Aorta (tissue), 5 donors: ENCODE measurements at regions not wholly inside any gene's neighbourhood (a gene's known extent, or its start where the extent isn't known, plus 50 kb on each side); places are given as distances from the start of the nearest gene placed in this dataset.

Experiments used
- ATAC-seq: fragments of 200-7000 bp; cut with Tn5 transposase; one replicate; pipeline ENCODE4 v1.9.1; 2022; ENCODE audit warnings: moderate library complexity; ENCODE audit not compliant: low FRiP score
- DNase-seq, 2 donors: peaks; one replicate each; pipeline ENCODE4 v3.0.0-alpha.2; 2020
- H3K27ac ChIP-seq, 2 donors: one replicate each; pipeline ENCODE4 v1.5.1; 2013; ENCODE audit warnings: low read length in 2 of 2, mild to moderate bottlenecking in 2 of 2, moderate library complexity in 2 of 2, control low read depth in 1 of 2, inconsistent platforms in 1 of 2, low read depth in 1 of 2
- H3K27me3 ChIP-seq, 2 donors: one replicate each; pipeline ENCODE4 v1.6.1; 2013; ENCODE audit warnings: control low read depth in 1 of 2, low read length in 1 of 2, mild to moderate bottlenecking in 1 of 2, moderate library complexity in 1 of 2; ENCODE audit not compliant: insufficient read depth in 2 of 2, control insufficient read depth in 1 of 2
- H3K36me3 ChIP-seq, 2 donors: one replicate each; pipeline ENCODE4 v1.6.1; 2013; ENCODE audit warnings: control low read depth in 1 of 2, low read length in 1 of 2, mild to moderate bottlenecking in 1 of 2; ENCODE audit not compliant: insufficient read depth in 2 of 2, control insufficient read depth in 1 of 2
- H3K4me1 ChIP-seq, 2 donors: one replicate each; pipeline ENCODE4 v1.6.1; 2013; ENCODE audit warnings: low read length in 2 of 2, control low read depth in 1 of 2, mild to moderate bottlenecking in 1 of 2, moderate library complexity in 1 of 2; ENCODE audit not compliant: insufficient read depth in 2 of 2, control insufficient read depth in 1 of 2
- H3K4me3 ChIP-seq, 2 donors: one replicate each; pipeline ENCODE4 v1.5.1; 2013; ENCODE audit warnings: low read length in 2 of 2, control low read depth in 1 of 2, mild to moderate bottlenecking in 1 of 2
- H3K9me3 ChIP-seq: one replicate; pipeline ENCODE4 v1.6.1; 2013; ENCODE audit warnings: mild to moderate bottlenecking, low read length; ENCODE audit not compliant: control insufficient read depth
- WGBS, 2 donors: extraction: QIAGEN DNeasy Blood & Tissue Kit; methylation state at CpG; one replicate each; pipeline ENCODE4 v1.1.7; 2013; 5-methylcytosine and 5-hydroxymethylcytosine counted together
- intact Hi-C, 2 donors: fragments of 100-400 bp; cut with DNase I; formaldehyde crosslinking; loops; one replicate each; pipeline versions ENCODE4 v1.14.2 to v1.15.0; 2022
- donor health status: healthy with polysubstance abuse.
- donor health status: Bipolar disorder and iron deficiency.
- donor health status: DM: no; HTN: no; CAD: no.
- donor health status: DM: no; HTN: no; CAD: no.
- donor health status: DM: yes; HTN: yes; CAD: no.

DNA sequence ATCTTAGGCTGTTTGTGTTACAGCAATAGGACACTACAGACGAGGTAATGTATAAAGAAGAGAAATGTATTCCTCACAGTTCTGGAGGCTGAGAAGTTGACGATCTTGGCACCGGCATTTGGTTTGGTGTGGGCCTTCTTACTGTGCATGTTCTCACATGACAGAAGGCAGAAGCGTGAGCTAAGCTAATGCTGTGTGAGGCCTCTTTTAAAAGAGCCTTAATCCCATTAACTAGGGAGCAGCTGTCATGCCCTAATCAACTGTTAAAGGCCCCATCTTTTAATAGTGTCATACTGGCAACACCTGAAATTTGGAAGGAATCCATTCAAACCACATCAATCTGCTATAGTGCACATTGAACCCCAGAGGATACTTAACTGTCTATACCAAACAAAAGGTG lies 992.9 kb downstream of the GALC start:
- 84 to 89% methylated on average over 4 of the region's 4 CpGs for WGBS, 2 donors
- no peak for DNase-seq
- no peak overlapping the region for H3K4me3 ChIP-seq

DNA sequence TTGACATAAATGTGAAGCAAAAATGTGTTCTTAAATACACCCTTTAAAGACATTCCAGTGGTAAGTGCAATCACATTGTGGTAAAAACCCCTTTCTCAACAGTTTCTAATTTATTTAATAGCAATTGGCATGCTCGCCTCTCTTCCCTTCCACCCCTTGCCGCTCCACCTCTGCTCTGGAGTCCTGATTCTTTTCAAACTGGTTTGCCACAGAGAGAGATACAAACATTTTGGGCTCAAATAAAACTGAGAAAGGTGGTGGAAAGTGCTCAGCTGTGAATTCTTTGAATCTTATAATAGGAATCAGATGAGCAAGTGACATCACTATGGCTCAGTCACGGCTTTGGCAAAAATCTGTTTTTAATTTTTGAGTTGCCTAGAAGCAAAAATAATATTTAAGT lies 993.9 kb downstream of the GALC start:
- no peak for DNase-seq
- no peaks in the 10 kb centered on the region for H3K36me3 ChIP-seq

More for the DNA sequence above, 992.9 kb downstream of the GALC start:
- H3K9me3 ChIP-seq: no peaks in the 10 kb centered on the region
- H3K36me3 ChIP-seq: no peaks in the 10 kb centered on the region
- no peak overlapping the region for H3K27ac ChIP-seq
- intact Hi-C loops: no loop called here
- no peaks in the 10 kb centered on the region for H3K27me3 ChIP-seq
- ATAC-seq: no peak
- no peaks in the 10 kb centered on the region for H3K4me1 ChIP-seq

DNA sequence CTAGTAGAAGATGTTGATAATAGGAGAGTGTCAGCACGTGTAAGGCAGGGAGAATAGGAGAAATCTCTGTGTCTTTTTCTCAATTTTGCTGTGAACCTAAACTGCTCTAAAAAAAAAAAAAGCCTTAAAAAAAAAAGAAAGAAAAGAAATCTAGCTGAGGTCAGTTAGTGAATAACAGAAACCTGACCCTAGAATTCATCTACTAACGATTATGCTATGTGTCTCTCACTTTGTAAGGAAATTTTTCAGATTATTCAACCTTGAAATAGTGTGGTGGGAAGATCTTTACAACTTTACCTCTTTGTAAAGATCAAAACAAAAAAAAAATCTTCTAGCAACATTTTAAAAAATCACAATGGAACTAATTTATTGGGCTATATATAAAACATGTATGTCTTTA lies 995.7 kb downstream of the GALC start:
- Histone ChIP-seq H3K36me3 (no peaks in the 10 kb centered on the region), H3K9me3 (no peaks in the 10 kb centered on the region), H3K4me3 (no peak overlapping the region), H3K27ac (no peak overlapping the region), H3K4me1 (no peaks in the 10 kb centered on the region), H3K27me3 (no peaks in the 10 kb centered on the region)
- ATAC-seq: no peak
- WGBS, 2 donors: 43 to 49% methylated on average over 2 of the region's 2 CpGs
- DNase-seq: no peak
- intact Hi-C loops: no loop called here

More for the DNA sequence above, 993.9 kb downstream of the GALC start:
- no peak overlapping the region for H3K27ac ChIP-seq
- WGBS, 2 donors: 76% methylated on average over 3 of the region's 3 CpGs
- no peak for ATAC-seq
- no peaks in the 10 kb centered on the region for H3K4me1 ChIP-seq
- intact Hi-C loops: no loop called here
- H3K9me3 ChIP-seq: no peaks in the 10 kb centered on the region
- H3K4me3 ChIP-seq: no peak overlapping the region
- no peaks in the 10 kb centered on the region for H3K27me3 ChIP-seq

DNA sequence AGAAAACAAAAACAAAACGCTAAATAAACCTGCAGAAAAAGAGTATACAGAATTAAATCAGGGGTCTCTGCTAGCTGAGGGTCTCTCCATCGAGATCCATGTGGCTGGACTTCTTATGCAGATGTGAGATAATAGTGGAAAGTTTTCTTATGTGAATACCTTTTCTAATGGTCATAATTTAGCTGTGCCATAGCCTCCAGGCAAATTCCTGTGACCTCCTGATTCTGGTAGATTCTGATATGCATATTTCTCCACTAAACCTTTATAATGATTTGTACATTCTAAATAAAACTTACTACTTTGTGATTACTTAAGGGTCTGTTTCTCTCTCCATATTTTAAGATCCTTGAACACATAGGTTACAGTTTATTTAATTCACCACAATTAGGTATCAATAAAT lies 1002.6 kb downstream of the GALC start:
- DNase-seq (no peak), ATAC-seq (no peak)
- Histone ChIP-seq H3K27ac (no peak overlapping the region), H3K27me3 (no peaks in the 10 kb centered on the region), H3K4me1 (no peaks in the 10 kb centered on the region), H3K36me3 (no peaks in the 10 kb centered on the region), H3K4me3 (no peak overlapping the region), H3K9me3 (no peaks in the 10 kb centered on the region)
- intact Hi-C loops: no loop called here
- 71 to 83% methylated on average over 2 of the region's 2 CpGs for WGBS, 2 donors

DNA sequence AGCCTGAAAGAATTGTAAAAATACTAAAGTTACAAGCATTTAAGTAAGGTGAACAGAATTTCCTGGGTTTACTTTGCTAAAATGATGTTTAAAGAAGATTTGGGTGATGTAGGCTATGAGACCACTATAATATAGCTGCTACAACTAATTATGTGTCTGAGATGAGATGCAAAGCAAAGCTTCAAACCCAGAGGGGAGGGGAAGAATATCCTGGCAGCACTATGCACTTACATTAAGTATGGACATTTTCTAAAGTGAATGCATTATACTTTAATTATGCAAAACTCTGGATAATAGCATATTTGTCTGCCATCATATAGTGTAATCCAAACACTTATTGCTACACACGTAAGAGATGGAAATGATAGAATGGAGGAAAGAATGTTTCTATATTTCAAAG lies 1003.7 kb downstream of the GALC start:
- Histone ChIP-seq H3K4me3 (no peak overlapping the region), H3K27me3 (no peaks in the 10 kb centered on the region), H3K36me3 (no peaks in the 10 kb centered on the region), H3K27ac (no peak overlapping the region), H3K9me3 (no peaks in the 10 kb centered on the region), H3K4me1 (no peaks in the 10 kb centered on the region)
- DNase-seq (no peak), ATAC-seq (no peak)
- intact Hi-C loops: no loop called here
- WGBS, 2 donors: 55 to 59% methylated on average over 1 of the region's 1 CpG

DNA sequence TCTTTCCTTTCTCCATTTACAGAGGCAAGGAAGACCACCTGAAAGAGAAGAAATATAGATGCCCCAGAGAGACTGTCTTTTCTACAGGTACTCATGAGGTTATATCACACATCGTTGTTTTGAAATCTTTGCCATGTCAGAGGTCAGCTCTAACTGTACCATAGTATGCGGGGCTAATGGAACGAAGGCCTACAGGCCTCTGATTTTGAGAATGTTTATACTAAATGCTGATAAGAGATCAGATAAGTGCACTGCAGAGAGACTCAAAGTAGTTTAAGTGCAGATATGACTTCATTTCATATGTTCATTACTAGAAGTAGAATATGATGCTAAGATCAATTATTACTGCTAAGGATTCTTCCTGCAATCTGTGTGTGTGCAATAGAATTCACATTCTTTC lies 1005.0 kb downstream of the GALC start:
- 48 to 53% methylated on average over 3 of the region's 3 CpGs for WGBS, 2 donors
- H3K4me3 ChIP-seq: no peak overlapping the region
- H3K4me1 ChIP-seq: no peaks in the 10 kb centered on the region
- DNase-seq (no peak), ATAC-seq (no peak)
- intact Hi-C loops: no loop called here
- H3K36me3 ChIP-seq: no peaks in the 10 kb centered on the region
- no peaks in the 10 kb centered on the region for H3K27me3 ChIP-seq
- H3K9me3 ChIP-seq: no peaks in the 10 kb centered on the region
- H3K27ac ChIP-seq: no peak overlapping the region

DNA sequence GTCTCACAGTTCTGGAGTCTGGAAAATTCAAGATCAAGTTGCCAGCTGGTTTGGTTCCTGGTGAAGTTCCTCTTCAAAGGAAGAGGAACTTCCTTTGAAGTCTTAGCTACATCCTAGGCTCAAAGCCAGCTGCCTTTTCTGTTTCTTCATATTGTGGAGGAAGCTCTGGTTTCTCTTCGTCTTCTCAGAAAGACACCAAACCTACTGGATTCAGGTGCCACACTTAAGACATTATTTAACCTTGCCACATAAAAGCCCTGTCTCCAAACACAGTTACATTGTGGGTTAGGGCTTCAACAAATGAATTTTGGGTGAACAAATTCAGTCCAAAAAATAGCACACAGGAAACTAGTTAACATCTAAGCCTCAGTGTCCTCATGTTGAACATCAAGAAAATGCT lies 1019.8 kb downstream of the GALC start:
- no peak for DNase-seq
- H3K27ac ChIP-seq: no peak overlapping the region
- peaks cover 1% of the 10 kb centered on the region for H3K9me3 ChIP-seq
- no peak for ATAC-seq
- intact Hi-C loops: no loop called here
- no peaks in the 10 kb centered on the region for H3K27me3 ChIP-seq
- no peaks in the 10 kb centered on the region for H3K36me3 ChIP-seq
- no peak overlapping the region for H3K4me3 ChIP-seq
- 87 to 94% methylated on average over 1 of the region's 1 CpG for WGBS, 2 donors
- no peaks in the 10 kb centered on the region for H3K4me1 ChIP-seq

DNA sequence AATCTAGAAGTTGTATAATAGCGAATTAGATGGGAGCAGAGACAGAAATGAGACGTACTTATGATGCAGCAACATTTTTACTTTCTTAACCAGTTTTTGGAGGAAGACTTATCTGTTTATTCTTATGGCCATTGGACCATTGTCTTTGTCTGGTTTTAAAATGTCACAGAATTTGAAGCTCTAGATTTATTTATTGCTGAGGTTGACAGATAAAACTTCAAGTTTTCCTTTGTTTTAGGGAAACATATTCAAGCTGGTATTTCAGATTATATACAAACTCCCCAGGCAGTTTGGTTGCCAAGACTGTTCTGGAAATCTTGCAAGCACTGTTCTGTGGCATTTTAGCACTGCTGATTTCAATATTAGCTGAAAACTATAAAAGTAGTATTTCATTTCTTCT lies 1021.7 kb downstream of the GALC start:
- intact Hi-C loops: no loop called here
- H3K27ac ChIP-seq: no peak overlapping the region

DNA sequence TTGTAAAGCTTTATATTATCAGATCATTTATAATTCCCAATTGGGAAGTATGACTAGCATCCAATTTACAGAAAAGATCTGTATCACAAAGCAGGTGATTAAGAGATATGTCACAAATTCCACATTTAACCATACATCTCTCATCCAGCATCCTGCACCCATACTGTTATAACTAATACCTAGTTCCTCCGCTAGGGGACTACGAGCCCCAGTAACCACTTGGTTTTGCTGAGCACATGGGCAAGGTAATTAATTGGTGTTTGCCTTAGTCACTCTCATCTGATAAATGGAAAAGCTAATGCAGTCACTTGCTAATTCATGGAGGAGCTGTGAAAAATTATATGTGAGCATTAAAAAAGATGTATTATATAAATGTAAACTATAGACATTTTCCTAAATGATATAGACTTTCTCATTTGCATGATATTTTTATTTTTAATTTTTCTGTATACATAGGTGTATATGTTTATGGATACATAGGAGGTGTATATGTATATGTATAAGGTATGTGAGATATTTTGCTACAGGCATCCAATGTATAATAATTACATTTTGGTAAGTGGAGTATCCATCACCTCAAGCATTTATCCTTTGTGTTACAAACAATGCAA lies 1031.8 kb downstream of the GALC start:
- Histone ChIP-seq H3K27me3 (no peaks in the 10 kb centered on the region), H3K4me1 (no peaks in the 10 kb centered on the region), H3K9me3 (peaks cover 4% of the 10 kb centered on the region), H3K36me3 (no peaks in the 10 kb centered on the region), H3K27ac (no peak overlapping the region), H3K4me3 (no peak overlapping the region)
- 37 to 44% methylated on average over 2 of the region's 2 CpGs for WGBS, 2 donors
- no peak for DNase-seq
- intact Hi-C loops: no loop called here
- no peak for ATAC-seq

More for the DNA sequence above, 1021.7 kb downstream of the GALC start:
- 78 to 85% methylated on average over 2 of the region's 2 CpGs for WGBS, 2 donors
- H3K9me3 ChIP-seq: peaks cover 1% of the 10 kb centered on the region
- DNase-seq: no peak
- no peaks in the 10 kb centered on the region for H3K36me3 ChIP-seq
- H3K4me3 ChIP-seq: no peak overlapping the region
- ATAC-seq: no peak
- H3K4me1 ChIP-seq: no peaks in the 10 kb centered on the region
- H3K27me3 ChIP-seq: no peaks in the 10 kb centered on the region
